HCT116 (cell line): ENCODE measurements at regions not wholly inside any gene's neighbourhood (a gene's known extent, or its start where the extent isn't known, plus 50 kb on each side); places are given as distances from the start of the nearest gene placed in this dataset.

Experiments
- ATAC-seq: fragments of 200-7000 bp; cut with Tn5 transposase; 2 replicates; pipeline ENCODE4 v1.9.1; 2020; ENCODE audit warnings: mild to moderate bottlenecking, moderate library complexity
- BruUV-seq: library from RNA; stranded (reverse); fragments of 400-500 nt; replicated peaks from 2 replicates; lab custom pipeline; 2021; lab: Mats Ljungman, UMichigan
- CTCF ChIA-PET: fragments of 300-600 bp; sonication (Branson Sonifier 250); formaldehyde crosslinking; loops from one replicate; lab custom pipeline; 2021; ENCODE audit warnings: antibody characterized with exemption; lab: Charles Lee
- POLR2A ChIA-PET: fragments of 300-600, 350-600 bp; sonication (Branson Sonifier 250); formaldehyde crosslinking; loops from one replicate; lab custom pipeline; 2021; ENCODE audit warnings: antibody characterized with exemption; lab: Charles Lee
- RAD21 ChIA-PET, 2 experiments: fragments of 300-600 bp; sonication (Branson Sonifier 250); formaldehyde crosslinking; loops; one replicate each; lab custom pipeline; 2023; ENCODE audit warnings: low total read pairs in 2 of 2; ENCODE audit not compliant: uncharacterized antibody in 2 of 2, unreplicated experiment in 2 of 2, low non-redundant PET in 1 of 2; lab: Charles Lee
- DNase-seq: peaks from one replicate; pipeline ENCODE4 v3.0.0-alpha.2; 2010; ENCODE audit warnings: low read depth, low spot score
- H2AFZ ChIP-seq: fragments of 200-600 bp; shearing (Covaris generic), sonication (generic); 2 replicates; pipeline ENCODE4 v1.6.1; 2017; ENCODE audit warnings: low read depth, mixed run types, mixed read lengths, antibody characterized with exemption, low read length; ENCODE audit not compliant: poor library complexity, severe bottlenecking
- H3K27ac ChIP-seq: 2 replicates; pipeline ENCODE4 v1.5.1; 2012; ENCODE audit warnings: low read depth, low read length
- H3K27me3 ChIP-seq: fragments of 200-600 bp; sonication (generic); 2 replicates; pipeline ENCODE4 v1.6.1; 2016; ENCODE audit warnings: mixed run types, low read length, mixed read lengths; ENCODE audit not compliant: insufficient read depth
- H3K36me3 ChIP-seq, 2 experiments: fragments of 200-500 bp in 1 of 2; fragments of 200-600 bp in 1 of 2; sonication (Bioruptor generic) in 1 of 2; sonication (generic) in 1 of 2; 2 replicates each; pipeline versions ENCODE4 v1.5.1 to v1.6.1; 2014 to 2016; ENCODE audit warnings: low read length in 2 of 2, inconsistent platforms in 1 of 2, mixed read lengths in 1 of 2, mixed run types in 1 of 2; ENCODE audit not compliant: insufficient read depth in 2 of 2, control insufficient read depth in 1 of 2
- H3K4me1 ChIP-seq, 2 experiments: fragments of 200-600 bp in 1 of 2; sonication (generic) in 1 of 2; 2 replicates each; pipeline versions ENCODE4 v1.5.1 to v1.6.1; 2012 to 2017; ENCODE audit warnings: low read length in 2 of 2, inconsistent platforms in 1 of 2, mild to moderate bottlenecking in 1 of 2, mixed read lengths in 1 of 2, mixed run types in 1 of 2, moderate library complexity in 1 of 2; ENCODE audit not compliant: insufficient read depth in 2 of 2, control insufficient read depth in 1 of 2
- H3K4me2 ChIP-seq: fragments of 200-600 bp; sonication (generic); 2 replicates; pipeline ENCODE4 v1.6.1; 2017; ENCODE audit warnings: mixed run types, low read length, mixed read lengths
- H3K4me3 ChIP-seq, 2 experiments: fragments of 200-600 bp in 1 of 2; sonication (generic) in 1 of 2; replicated peaks in 1 of 2; 2 replicates each; pipeline ENCODE4 v1.5.1; 2011 to 2016; ENCODE audit warnings: low read length in 2 of 2, control low read depth in 1 of 2, low read depth in 1 of 2, mild to moderate bottlenecking in 1 of 2, mixed read lengths in 1 of 2, mixed run types in 1 of 2
- H3K79me2 ChIP-seq: fragments of 200-600 bp; sonication (generic); 2 replicates; pipeline ENCODE4 v1.6.1; 2017; ENCODE audit warnings: mild to moderate bottlenecking, mixed run types, low read length, moderate library complexity, mixed read lengths; ENCODE audit not compliant: insufficient read depth
- H3K9ac ChIP-seq: fragments of 200-600 bp; sonication (generic); 2 replicates; pipeline ENCODE4 v1.6.1; 2016; ENCODE audit warnings: low read length, mixed read lengths
- H3K9me2 ChIP-seq: fragments of 200-600 bp; sonication (generic), shearing (Covaris generic); 2 replicates; pipeline ENCODE4 v1.6.1; 2017; ENCODE audit warnings: mixed run types, mild to moderate bottlenecking, moderate library complexity; ENCODE audit not compliant: insufficient read depth
- H3K9me3 ChIP-seq, 2 experiments: fragments of 200-500 bp in 1 of 2; fragments of 200-600 bp in 1 of 2; sonication (Bioruptor generic) in 1 of 2; sonication (generic) in 1 of 2; 2 replicates each; pipeline ENCODE4 v1.6.1; 2014 to 2017; ENCODE audit warnings: low read length in 2 of 2, mixed read lengths in 2 of 2, inconsistent platforms in 1 of 2, low read depth in 1 of 2, mild to moderate bottlenecking in 1 of 2, mixed run types in 1 of 2, moderate library complexity in 1 of 2; ENCODE audit not compliant: control insufficient read depth in 1 of 2, insufficient read depth in 1 of 2
- H4K20me1 ChIP-seq: fragments of 200-600 bp; sonication (generic), shearing (Covaris generic); 2 replicates; pipeline ENCODE4 v1.6.1; 2017; ENCODE audit warnings: mixed run types, mild to moderate bottlenecking, moderate library complexity; ENCODE audit not compliant: insufficient read depth
- CEBPB ChIP-seq: IDR thresholded peaks from 2 replicates; pipeline ENCODE4 v1.6.1; 2012; ENCODE audit warnings: low read depth
- EGR1 ChIP-seq: IDR thresholded peaks from 2 replicates; pipeline ENCODE4 v1.6.1; 2012; ENCODE audit warnings: low read depth
- EZH2 ChIP-seq: fragments of 200-600 bp; sonication (generic); IDR thresholded peaks from 2 replicates; pipeline ENCODE4 v1.6.1; 2017; ENCODE audit warnings: antibody characterized with exemption, mixed run types
- EZH2phosphoT487 ChIP-seq: fragments of 200-600 bp; IDR thresholded peaks from 2 replicates; pipeline ENCODE4 v1.6.1; 2018; ENCODE audit warnings: antibody characterized with exemption, borderline replicate concordance
- FOSL1 ChIP-seq: IDR thresholded peaks from 2 replicates; pipeline ENCODE4 v1.6.1; 2012; ENCODE audit warnings: low read depth
- JUND ChIP-seq: IDR thresholded peaks from 2 replicates; pipeline ENCODE4 v1.6.1; 2012
- MAX ChIP-seq: IDR thresholded peaks from 2 replicates; pipeline ENCODE4 v1.6.1; 2012
- POLR2A ChIP-seq: IDR thresholded peaks from 2 replicates; pipeline ENCODE4 v1.7.0; 2011; ENCODE audit warnings: borderline replicate concordance; ENCODE audit not compliant: insufficient read depth, insufficient read length; ENCODE audit errors: extremely low read depth
- RAD21 ChIP-seq: IDR thresholded peaks from 2 replicates; pipeline ENCODE4 v1.6.1; 2012; ENCODE audit warnings: low read depth, mild to moderate bottlenecking
- REST ChIP-seq: IDR thresholded peaks from 2 replicates; pipeline ENCODE4 v1.6.1; 2012; ENCODE audit warnings: low read depth
- SIN3A ChIP-seq: IDR thresholded peaks from 2 replicates; pipeline ENCODE4 v1.6.1; 2012; ENCODE audit warnings: low read depth
- SP1 ChIP-seq: IDR thresholded peaks from 2 replicates; pipeline ENCODE4 v1.6.1; 2012; ENCODE audit warnings: low read depth
- ZBTB33 ChIP-seq: IDR thresholded peaks from 2 replicates; pipeline ENCODE4 v1.6.1; 2011; ENCODE audit warnings: mild to moderate bottlenecking, low read length, moderate library complexity; ENCODE audit not compliant: insufficient replicate concordance; ENCODE audit errors: extremely low read depth
- ZFX ChIP-seq: fragments of 450-650 bp; IDR thresholded peaks from 2 replicates; pipeline ENCODE4 v1.6.1; 2017
- ZNF274 ChIP-seq: fragments of 200-500 bp; sonication (Bioruptor generic); IDR thresholded peaks from 2 replicates; pipeline ENCODE4 v1.6.1; 2014; ENCODE audit warnings: mild to moderate bottlenecking, low read depth, low read length, inconsistent platforms
- intact Hi-C: fragments of 100-400 bp; cut with micrococcal nuclease; formaldehyde crosslinking; loops from 2 replicates; pipeline ENCODE4 v1.10.0; 2022

GRCh38 chr2:122863532-122863931, 1108.1 kb downstream of the TSN start (continued):
- TF ChIP-seq SIN3A (no peak), RAD21 (no peak), ZFX (no peak), FOSL1 (no peak), JUND (no peak), ZBTB33 (no peak), MAX (no peak), REST (no peak)

GRCh38 chr2:122864728-122865127, 1109.3 kb downstream of the TSN start:
- no peaks in the 10 kb centered on the region for H3K79me2 ChIP-seq
- no peaks in the 10 kb centered on the region for H3K4me1 ChIP-seq
- no peak overlapping the region for H3K4me3 ChIP-seq
- ATAC-seq: no peak
- intact Hi-C loops: no loop called here
- H3K4me2 ChIP-seq: no peak overlapping the region
- H2AFZ ChIP-seq: no peak overlapping the region
- H3K36me3 ChIP-seq: no peaks in the 10 kb centered on the region
- no peaks in the 10 kb centered on the region for H3K27me3 ChIP-seq
- H3K9me3 ChIP-seq: peaks cover 0 to 15% of the 10 kb centered on the region in 2 experiments; a peak in 1 of 4 replicates
- RAD21 ChIA-PET: no interaction called here
- BruUV-seq: no TSS peak
- no peaks in the 10 kb centered on the region for H4K20me1 ChIP-seq
- no peak overlapping the region for H3K9ac ChIP-seq
- no peak overlapping the region for H3K27ac ChIP-seq
- CTCF ChIA-PET: no interaction called here
- POLR2A ChIA-PET: no interaction called here
- no peaks in the 10 kb centered on the region for H3K9me2 ChIP-seq
- DNase-seq: no peak
- TF ChIP-seq EGR1 (no peak), REST (no peak), MAX (no peak), SP1 (no peak), ZNF274 (no peak), POLR2A (no peak), EZH2 (no peak), SIN3A (no peak), CEBPB (no peak), EZH2phosphoT487 (no peak)
